Keratinocyte (primary cell): ENCODE measurements at regions not wholly inside any gene's neighbourhood (a gene's known extent, or its start where the extent isn't known, plus 50 kb on each side); places are given as distances from the start of the nearest gene placed in this dataset.

Source experiments
- DNase-seq: peaks from one replicate; pipeline ENCODE4 v3.0.0-alpha.2; 2011; ENCODE audit warnings: low read depth, missing footprints, low spot score
- FAIRE-seq: peaks from 2 replicates; lab custom pipeline; 2011; peaks lifted over from hg19 to GRCh38; lab: Jason Lieb, UNC
- H2AFZ ChIP-seq: 2 replicates; pipeline ENCODE4 v1.6.0; 2012; ENCODE audit warnings: low read length, control low read depth, inconsistent platforms; ENCODE audit not compliant: control insufficient read depth
- H3K27ac ChIP-seq: 2 replicates; pipeline ENCODE4 v1.5.1; 2011; ENCODE audit warnings: low read length; ENCODE audit not compliant: control insufficient read depth, insufficient read depth
- H3K27me3 ChIP-seq: 3 replicates; pipeline ENCODE4 v1.6.0; 2011; ENCODE audit warnings: low read length; ENCODE audit not compliant: control insufficient read depth, insufficient read depth; ENCODE audit errors: extremely low read depth
- H3K36me3 ChIP-seq, 2 experiments: 2 replicates in 1 of 2; 3 replicates in 1 of 2; pipeline ENCODE4 v1.5.1; 2011; ENCODE audit warnings: low read length in 2 of 2, mild to moderate bottlenecking in 1 of 2; ENCODE audit not compliant: control insufficient read depth in 2 of 2, insufficient read depth in 2 of 2; ENCODE audit errors: extremely low read depth in 1 of 2
- H3K4me1 ChIP-seq: 3 replicates; pipeline ENCODE4 v1.5.1; 2011; ENCODE audit warnings: low read length; ENCODE audit not compliant: control insufficient read depth, insufficient read depth; ENCODE audit errors: extremely low read depth
- H3K4me2 ChIP-seq: 3 replicates; pipeline ENCODE4 v1.6.0; 2011; ENCODE audit warnings: low read depth, low read length; ENCODE audit not compliant: control insufficient read depth, insufficient read depth; ENCODE audit errors: extremely low read depth
- H3K4me3 ChIP-seq, 3 experiments: fragments of 200-600 bp in 1 of 3; sonication (generic) in 1 of 3; 2 replicates in 2 of 3; 3 replicates in 1 of 3; pipeline ENCODE4 v1.5.1; 2011 to 2016; ENCODE audit warnings: low read length in 3 of 3, mild to moderate bottlenecking in 3 of 3, control low read depth in 2 of 3, inconsistent platforms in 1 of 3, low read depth in 1 of 3, mixed read lengths in 1 of 3, mixed run types in 1 of 3, moderate library complexity in 1 of 3; ENCODE audit not compliant: control insufficient read depth in 2 of 3, insufficient read depth in 2 of 3; ENCODE audit errors: extremely low read depth in 1 of 3
- H3K79me2 ChIP-seq: 2 replicates; pipeline ENCODE4 v1.6.0; 2012; ENCODE audit warnings: low read length; ENCODE audit not compliant: control insufficient read depth, insufficient read depth
- H3K9ac ChIP-seq: 3 replicates; pipeline ENCODE4 v1.6.0; 2011; ENCODE audit warnings: low read length; ENCODE audit not compliant: control insufficient read depth, insufficient read depth; ENCODE audit errors: extremely low read depth
- H3K9me1 ChIP-seq: 3 replicates; pipeline ENCODE4 v1.6.0; 2011; ENCODE audit warnings: low read length; ENCODE audit not compliant: control insufficient read depth, insufficient read depth; ENCODE audit errors: extremely low read depth
- H3K9me3 ChIP-seq: 2 replicates; pipeline ENCODE4 v1.5.1; 2012; ENCODE audit warnings: low read depth, low read length; ENCODE audit not compliant: control insufficient read depth
- H4K20me1 ChIP-seq: 3 replicates; pipeline ENCODE4 v1.6.0; 2011; ENCODE audit warnings: low read length; ENCODE audit not compliant: control insufficient read depth, insufficient read depth; ENCODE audit errors: extremely low read depth
- EZH2 ChIP-seq: IDR thresholded peaks from one replicate; pipeline ENCODE4 v1.6.1; 2012; ENCODE audit warnings: inconsistent platforms, mild to moderate bottlenecking, low read length, moderate library complexity
- dilution Hi-C: fragments of 300-500 bp; cut with MboI; formaldehyde crosslinking; loops from one replicate; pipeline ENCODE4 v1.7.0; 2020; ENCODE audit warnings: low sequenced_read_pairs; ENCODE audit not compliant: extremely low pct_ligation_motif_present
- TF ChIP-seq, protein P1 (sequence below), 3 experiments: IDR thresholded peaks in 1 of 3; conservative IDR thresholded peaks in 1 of 3; optimal IDR thresholded peaks in 1 of 3; 2 replicates in 2 of 3; 3 replicates in 1 of 3; pipeline versions ENCODE3 to v1.5.1; 2011; ENCODE audit warnings: low read length in 3 of 3, mild to moderate bottlenecking in 3 of 3, moderate library complexity in 2 of 3, control low read depth in 1 of 3, inconsistent platforms in 1 of 3; ENCODE audit not compliant: insufficient read depth in 2 of 3; ENCODE audit errors: extremely low read depth in 1 of 3

GRCh38 chr18:24894880-24895279 is 434.4 kb downstream of the HRH4 start:
- Histone ChIP-seq H3K27me3 (no peaks in the 10 kb centered on the region), H3K9me1 (no peaks in the 10 kb centered on the region), H3K36me3 (no peaks in the 10 kb centered on the region), H3K4me3 (no peak overlapping the region), H3K27ac (no peak overlapping the region), H3K4me2 (no peak overlapping the region), H3K4me1 (no peaks in the 10 kb centered on the region), H2AFZ (no peak overlapping the region), H3K9me3 (no peaks in the 10 kb centered on the region), H3K79me2 (no peaks in the 10 kb centered on the region), H4K20me1 (no peaks in the 10 kb centered on the region), H3K9ac (no peak overlapping the region)
- DNase-seq (no peak), FAIRE-seq (no peak)
- TF ChIP-seq, protein P1, sequence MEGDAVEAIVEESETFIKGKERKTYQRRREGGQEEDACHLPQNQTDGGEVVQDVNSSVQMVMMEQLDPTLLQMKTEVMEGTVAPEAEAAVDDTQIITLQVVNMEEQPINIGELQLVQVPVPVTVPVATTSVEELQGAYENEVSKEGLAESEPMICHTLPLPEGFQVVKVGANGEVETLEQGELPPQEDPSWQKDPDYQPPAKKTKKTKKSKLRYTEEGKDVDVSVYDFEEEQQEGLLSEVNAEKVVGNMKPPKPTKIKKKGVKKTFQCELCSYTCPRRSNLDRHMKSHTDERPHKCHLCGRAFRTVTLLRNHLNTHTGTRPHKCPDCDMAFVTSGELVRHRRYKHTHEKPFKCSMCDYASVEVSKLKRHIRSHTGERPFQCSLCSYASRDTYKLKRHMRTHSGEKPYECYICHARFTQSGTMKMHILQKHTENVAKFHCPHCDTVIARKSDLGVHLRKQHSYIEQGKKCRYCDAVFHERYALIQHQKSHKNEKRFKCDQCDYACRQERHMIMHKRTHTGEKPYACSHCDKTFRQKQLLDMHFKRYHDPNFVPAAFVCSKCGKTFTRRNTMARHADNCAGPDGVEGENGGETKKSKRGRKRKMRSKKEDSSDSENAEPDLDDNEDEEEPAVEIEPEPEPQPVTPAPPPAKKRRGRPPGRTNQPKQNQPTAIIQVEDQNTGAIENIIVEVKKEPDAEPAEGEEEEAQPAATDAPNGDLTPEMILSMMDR (optimal IDR thresholded peaks at IDR 0.05 in 1 of 3, IDR thresholded peaks at IDR 0.05 in 1 of 3, conservative IDR thresholded peaks at IDR 0.05 in 1 of 3; ENCODE audit: extremely low read depth in 1 of 3, insufficient read depth in 2 of 3, low read length in 3 of 3) = no peak
- no peak for TF ChIP-seq EZH2
- dilution Hi-C loops = no loop called here

- Histone ChIP-seq H3K36me3 (no peaks in the 10 kb centered on the region), H3K4me2 (no peak overlapping the region), H3K27me3 (no peaks in the 10 kb centered on the region), H4K20me1 (no peaks in the 10 kb centered on the region), H3K4me3 (no peak overlapping the region), H3K79me2 (no peaks in the 10 kb centered on the region), H3K27ac (no peak overlapping the region), H2AFZ (no peak overlapping the region), H3K9ac (no peak overlapping the region), H3K9me3 (no peaks in the 10 kb centered on the region), H3K4me1 (no peaks in the 10 kb centered on the region), H3K9me1 (no peaks in the 10 kb centered on the region)
- TF ChIP-seq, protein P1 (optimal IDR thresholded peaks at IDR 0.05 in 1 of 3, IDR thresholded peaks at IDR 0.05 in 1 of 3, conservative IDR thresholded peaks at IDR 0.05 in 1 of 3; ENCODE audit: extremely low read depth in 1 of 3, insufficient read depth in 2 of 3, low read length in 3 of 3) = no peak
- no peak for TF ChIP-seq EZH2
- DNase-seq (no peak), FAIRE-seq (no peak)
- dilution Hi-C loops = no loop called here
These were observed 437.0 kb downstream of the HRH4 start for GRCh38 chr18:24897461-24897860.
